ENCODE measurements at regions not wholly inside any gene's neighbourhood (a gene's known extent, or its start where the extent isn't known, plus 50 kb on each side); places are given as distances from the start of the nearest gene placed in this dataset.

DNA sequence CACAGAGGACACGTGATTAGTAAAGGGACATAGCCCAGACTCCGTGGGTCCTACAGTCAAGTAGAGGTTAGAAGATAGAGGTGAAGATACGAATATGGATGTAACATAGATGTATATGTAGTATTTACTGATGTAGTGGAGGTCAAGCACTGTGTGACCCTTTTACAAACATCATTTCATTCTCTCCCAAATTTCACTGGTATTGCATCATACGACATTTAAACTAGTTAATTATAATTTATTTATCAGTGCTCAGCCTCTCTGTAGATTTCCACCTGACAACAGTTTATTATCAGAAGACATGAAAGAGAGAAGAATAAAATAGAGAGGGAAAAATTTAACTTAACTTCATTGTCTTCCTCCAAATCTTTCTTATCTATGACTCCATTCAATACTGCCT, 927.9 kb upstream of the TMEM132C start:
- no peak for TF ChIP-seq CTCF (IDR thresholded peaks at IDR 0.05)
- no peak for TF ChIP-seq POLR2A (IDR thresholded peaks at IDR 0.05)

All from adrenal gland (tissue), 5 donors.